ENCODE measurements at regions not wholly inside any gene's neighbourhood (a gene's known extent, or its start where the extent isn't known, plus 50 kb on each side); places are given as distances from the start of the nearest gene placed in this dataset.
A peak's percentile ranks its signal among the peaks of the same experiment; 100 is the strongest.
"Not testable (repeated sequence)": the region's sequence is repeated elsewhere in the genome, so short reads cannot be mapped to it uniquely, and the experiment has no call there.

DNA sequence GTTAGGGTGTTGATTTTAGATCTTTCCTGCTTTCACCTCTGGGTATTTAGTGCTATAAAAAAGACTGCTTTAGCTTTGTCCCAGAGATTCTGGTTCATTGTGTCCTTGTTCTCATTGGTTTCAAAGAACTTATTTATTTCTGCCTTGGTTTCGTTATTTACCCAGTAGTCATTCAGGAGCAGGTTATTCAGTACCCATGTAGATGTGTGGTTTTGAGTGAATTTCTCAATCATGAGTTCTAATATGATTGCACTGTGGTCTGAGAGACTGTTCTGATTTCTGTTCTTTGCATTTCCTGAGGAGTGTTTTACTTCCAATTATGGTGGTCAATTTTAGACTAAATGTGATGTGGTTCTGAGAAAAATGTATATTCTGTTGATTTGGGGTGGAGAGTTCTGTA lies 167.1 kb upstream of the KYNU start:
- DNase-seq = no peak

DNA sequence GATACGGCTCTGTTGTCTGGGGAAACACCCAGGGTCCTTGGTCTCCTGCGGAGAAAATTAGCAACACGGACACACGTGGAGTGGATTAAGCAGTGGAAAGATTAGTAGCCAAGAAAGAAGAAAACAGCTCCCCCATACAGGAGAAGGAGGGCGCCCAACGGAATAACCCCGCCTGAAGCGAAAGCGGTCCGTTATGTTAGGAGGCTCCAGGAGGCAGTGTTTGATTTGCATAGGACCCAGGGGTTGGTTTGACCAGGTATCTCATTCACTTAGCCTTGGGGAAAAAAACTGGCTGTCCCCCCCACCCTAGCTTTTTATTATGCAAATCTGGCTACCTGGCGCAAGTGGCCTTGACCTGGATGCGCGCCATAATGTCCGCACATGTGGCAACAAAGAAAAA lies 170.1 kb upstream of the KYNU start:
- DNase-seq = no peak

DNA sequence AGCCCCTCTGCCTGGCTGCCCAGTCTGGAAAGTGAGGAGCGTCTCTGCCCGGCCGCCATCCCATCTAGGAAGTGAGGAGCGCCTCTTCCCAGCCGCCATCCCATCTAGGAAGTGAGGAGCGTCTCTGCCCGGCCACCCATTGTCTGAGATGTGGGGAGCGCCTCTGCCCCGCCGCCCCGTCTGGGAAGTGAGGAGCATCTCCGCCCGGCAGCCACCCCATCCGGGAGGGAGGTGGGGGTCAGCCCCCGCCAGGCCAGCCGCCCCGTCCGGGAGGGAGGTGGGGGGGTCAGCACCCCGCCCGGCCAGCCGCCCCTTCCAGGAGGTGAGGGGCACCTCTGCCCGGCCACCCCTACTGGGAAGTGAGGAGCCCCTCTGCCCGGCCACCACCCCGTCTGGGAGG lies 175.1 kb upstream of the KYNU start:
- not testable (repeated sequence) for DNase-seq

DNA sequence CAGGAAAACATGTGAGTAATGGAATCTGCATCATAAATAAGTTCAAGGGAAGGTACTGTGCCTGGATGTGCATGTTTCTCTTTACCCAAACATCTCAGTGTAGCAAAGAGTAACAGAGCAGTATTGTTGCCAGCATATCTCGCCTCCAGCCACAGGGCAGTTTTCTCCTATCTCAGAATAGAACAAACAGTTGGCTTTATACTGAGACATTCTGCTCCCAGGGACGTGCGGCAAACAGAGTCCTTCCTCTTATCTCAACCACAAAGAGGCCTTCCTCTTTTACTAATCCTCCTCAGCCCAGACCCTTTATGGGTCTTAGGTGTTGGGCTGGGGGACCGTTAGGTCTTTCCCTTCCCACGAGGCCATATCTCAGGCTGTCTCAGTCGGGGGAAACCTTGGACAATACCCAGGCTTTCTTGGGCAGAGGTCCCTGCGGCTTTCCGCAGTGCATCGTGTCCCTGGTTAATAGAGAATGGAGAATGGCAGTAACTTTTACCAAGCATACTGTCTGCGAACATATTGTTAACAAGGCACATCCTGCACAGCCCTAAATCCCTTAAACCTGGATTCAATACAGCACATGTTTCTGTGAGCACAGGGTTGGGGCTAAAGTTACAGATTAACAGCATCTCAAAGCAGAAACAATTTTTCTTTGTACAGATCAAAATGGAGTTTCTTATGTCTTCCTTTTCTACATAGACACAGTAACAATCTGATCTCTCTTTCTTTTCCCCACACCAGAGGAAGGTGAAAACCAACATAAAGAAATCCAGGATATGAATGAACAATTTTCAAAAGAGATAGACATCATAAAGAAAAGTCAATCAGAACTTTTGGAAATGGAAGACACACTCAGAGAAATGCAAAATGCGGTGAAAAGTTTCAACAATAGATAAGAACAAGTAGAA lies 181.9 kb upstream of the KYNU start:
- DNase-seq = not testable (repeated sequence)

DNA sequence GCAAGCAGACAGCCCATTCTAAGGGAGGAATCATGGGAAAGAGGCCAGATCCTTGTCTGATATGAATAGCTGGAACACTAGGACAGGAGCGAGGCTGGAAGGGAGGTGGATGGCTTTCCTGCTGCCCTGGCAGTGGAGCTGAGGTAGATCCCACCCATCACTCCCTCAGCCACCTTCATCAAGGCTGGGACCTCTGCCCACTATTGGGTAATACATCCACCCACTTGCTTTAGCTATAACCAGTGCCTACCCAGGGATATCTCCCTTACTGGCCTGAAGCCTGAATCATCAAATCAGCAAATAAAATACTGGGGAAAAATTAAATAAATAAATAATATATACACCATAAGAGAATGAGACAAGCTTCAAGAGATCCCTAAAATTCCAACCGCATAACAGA lies 183.2 kb upstream of the KYNU start:
- no peak for DNase-seq

DNA sequence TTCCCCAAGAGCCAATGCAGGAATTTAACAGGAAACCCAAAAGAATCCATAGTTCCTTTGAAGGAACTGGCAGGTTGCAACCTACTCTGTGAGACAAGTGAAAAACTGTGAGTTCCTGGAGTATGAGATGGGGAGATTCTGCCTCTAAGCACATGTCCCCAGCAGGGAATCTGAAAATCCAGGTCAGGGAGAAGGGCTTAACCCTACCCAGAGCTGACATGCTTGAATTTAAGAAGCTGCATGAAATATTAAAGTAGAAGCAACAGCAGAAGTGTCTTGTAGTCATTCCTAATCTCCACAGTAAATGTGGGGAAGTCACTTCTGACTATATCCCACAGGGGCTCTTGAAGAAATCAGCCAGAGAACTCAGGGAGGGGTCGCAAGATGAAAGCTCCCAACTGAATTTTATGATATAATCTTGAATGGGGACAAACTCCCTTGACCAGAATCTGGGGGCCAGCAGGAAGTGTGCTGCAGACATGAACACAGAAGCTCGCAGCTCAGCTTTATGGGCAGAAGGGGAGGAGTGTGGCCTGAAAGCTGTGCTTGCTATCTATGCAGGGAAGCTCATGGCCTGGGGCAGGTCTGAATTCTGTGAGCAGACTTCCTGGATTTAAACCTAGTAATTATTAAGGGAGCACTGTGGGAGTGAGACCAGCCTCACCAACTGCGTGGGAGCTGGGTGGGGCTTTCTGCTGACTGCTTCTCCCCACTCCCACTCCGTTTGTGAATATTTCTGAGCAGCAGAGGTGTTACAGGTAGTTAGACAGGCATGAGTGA lies 184.1 kb upstream of the KYNU start:
- no peak for DNase-seq

DNA sequence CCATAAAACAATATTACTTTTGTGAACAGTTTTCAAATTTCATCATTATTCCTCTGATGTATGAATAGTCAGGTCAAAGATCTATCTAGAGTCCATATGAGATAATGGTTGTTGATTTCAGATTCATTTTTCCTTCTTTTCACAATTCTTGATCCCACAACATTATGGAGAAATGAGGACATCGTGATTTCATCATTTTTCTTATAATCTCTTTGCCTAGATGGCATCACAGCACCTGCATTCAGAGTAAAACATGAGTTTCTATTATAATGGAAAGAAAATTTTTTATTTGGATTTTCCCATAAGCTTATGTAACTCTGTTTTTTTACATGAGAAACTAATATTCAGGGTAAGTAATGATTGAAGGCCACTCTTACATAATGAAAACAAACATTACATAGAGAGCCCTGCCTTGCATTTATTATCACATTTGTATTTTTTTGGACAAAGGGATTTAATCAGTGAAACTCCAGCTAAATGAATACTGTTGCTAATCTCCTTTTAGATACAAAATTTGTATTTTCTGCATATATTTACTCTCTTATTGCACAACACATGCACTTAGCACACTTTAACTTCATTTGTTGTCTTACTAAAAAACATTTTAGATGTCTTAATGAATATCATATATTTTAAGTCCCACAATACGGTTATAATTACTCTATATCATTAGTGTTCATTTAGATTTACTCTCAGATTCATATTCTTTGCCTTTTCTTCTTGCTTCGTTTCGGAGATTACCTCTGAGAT lies 188.4 kb upstream of the KYNU start:
- no peak for DNase-seq

DNA sequence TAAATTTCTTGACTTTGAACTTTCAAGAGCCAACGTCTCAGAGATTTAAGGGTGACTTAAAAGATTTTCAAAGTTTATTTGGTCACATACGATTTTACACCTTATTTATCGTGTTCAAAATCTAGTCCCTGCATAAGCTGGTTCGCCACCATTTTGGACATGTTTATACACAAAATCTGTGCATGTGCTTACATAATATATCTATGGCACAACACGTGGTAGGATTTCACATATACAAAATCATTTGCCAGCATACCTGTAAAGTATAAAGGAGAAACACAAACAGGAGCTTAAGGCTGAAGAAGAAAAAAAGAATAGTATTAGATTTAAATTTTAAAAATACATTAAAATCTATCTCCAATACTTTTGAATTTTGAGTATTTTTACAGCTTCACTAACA lies 190.0 kb upstream of the KYNU start:
- DNase-seq = no peak

DNA sequence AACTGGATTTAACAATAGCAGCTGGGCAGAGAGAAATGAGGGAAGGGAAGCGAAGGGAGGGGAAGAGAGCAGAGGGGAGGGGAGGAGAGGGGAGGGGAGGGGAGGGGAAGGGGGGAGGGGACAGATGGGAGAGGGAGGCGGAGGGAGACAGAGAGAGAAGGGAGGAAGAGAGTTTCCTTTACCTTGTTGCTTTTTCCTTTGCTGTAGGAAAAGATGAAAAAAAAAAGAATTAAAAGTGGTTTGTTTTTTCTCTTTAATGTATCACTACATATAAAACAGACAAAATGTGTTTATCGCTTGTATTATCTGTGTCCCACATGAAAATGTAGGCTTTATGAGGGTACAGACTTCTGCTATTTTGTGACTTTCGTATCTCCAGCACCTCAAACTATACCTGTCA lies 190.4 kb upstream of the KYNU start:
- no peak for DNase-seq

DNA sequence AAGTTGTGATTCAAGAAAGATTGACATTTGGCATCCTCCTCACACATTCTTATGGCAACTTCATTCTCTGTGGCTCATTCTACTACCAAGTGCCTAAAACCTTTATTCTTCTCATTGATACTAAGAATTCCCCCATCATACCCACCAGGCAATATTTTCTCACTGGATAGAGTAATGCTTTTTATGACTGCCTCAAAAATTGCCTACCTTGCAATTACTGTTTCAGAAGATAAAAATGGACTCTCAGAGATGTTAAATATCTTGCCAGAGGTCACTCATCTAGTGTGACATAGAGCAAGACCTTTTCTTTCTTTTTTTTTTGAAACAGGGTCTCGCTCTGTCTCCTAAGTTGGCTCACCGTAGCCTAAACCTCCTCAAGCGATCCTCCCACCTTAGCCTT lies 192.8 kb upstream of the KYNU start:
- DNase-seq = no peak

DNA sequence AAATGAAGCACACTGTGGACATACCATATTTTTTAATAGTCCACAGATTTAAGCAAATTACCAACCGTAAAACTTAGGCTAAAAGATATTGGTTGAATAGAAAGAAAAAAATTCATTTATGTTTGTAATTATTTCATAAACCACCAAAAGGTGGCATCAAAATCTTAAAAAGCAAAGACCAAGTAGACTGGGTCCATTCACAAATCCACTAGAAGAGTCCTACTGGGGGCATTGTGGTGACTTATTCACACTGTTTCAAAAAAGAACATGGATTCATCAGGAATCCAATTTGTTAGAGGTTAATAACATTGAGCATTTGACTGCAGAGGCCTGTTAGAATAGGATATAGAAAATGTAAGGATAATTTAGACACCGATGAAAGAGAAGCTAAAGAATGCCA lies 194.9 kb upstream of the KYNU start:
- DNase-seq = peak; percentile 11

DNA sequence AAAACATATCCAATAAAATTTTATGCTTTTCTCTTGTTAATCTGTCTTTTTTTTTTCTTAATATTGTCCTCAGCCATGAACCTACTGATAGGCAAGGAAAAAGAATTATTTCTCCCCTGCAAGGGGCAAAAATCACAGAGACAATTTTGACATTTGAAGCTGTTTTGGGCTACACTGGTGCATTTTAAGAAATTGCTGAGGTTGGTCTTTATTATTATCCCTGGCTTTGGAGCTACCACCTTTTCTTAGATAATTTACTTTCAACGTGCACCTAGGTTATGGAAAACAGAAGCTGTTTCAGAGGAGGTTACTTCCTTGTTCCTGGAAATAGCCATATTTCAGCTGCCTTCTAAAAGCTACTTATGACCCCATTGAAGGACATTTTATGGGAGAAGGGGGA lies 195.5 kb upstream of the KYNU start:
- DNase-seq = no peak

DNA sequence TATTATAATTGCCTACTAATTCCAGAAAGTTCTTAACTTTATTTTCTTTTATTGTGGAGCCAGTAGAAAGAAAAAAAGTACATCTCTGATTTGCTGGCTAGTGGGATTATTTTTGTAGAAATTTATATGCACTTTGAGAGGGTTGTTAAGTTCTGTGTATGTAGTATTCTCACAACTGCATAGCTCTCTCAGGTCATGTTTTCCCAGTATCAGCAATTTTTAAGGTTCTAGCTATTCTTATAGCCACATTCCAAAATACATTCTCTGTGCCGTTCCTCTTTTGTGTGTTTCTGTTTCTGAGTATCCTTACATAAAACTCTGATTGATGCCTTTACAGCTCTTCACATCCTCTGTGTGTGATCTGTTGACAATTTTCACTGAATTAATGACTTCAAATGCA lies 199.3 kb upstream of the KYNU start:
- DNase-seq = no peak

DNA sequence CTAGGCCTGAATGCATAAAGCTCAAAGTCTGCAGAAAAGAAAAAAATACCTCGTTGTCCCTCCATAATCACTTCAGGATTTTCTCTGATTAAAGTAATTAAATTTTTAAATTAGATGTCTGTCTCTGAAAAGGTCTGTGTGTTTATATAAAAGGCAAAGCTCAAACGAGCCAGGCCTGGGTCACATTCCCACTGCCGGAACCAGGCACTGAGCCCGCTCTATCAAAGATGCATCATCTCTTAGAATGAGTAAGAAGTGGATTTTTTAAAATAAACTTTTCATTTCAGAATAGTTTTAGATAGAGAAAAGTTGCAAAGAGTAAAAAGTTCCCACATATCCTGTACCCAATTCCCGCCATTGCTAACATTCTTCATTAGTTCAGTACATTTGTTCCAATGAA lies 202.1 kb upstream of the KYNU start:
- no peak for DNase-seq

DNA sequence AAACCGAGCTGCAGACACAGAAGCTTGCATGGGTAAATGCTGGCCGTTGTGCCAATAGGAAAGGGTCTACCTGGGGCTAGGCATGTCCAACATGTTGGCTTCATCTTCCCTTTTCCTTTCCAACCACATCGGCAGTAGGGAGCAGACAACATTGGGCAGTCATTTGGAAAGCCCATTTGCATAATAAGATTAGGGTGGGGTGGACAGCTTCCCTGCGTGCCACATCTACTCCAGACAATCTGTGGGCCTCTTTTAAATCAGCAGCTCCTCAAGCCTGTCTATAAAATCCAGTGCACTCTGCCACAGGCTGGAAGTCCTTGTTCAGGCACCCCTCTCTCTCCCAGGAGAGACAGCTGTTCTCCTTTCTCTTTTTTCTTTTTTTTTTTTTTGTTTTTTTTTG lies 203.6 kb upstream of the KYNU start:
- DNase-seq = no peak

DNA sequence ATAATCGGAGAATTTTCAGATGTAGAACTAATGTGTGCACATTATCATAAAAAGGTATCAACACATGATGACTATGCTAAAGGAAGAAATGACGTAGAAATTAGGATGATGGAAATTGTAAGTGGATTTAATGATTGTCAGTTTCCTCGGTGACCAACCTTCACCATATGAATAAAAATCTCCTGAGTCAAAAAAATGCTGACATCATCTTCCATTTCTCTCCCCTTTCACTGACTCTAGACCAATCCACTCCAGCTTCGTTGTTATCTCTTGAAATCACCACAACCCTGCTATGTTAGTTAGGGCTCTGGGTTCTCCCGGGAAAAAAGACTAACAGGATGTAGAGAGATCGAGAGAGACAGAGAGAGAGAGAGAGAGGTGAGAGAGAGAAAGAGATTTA lies 204.8 kb upstream of the KYNU start:
- DNase-seq = no peak

DNA sequence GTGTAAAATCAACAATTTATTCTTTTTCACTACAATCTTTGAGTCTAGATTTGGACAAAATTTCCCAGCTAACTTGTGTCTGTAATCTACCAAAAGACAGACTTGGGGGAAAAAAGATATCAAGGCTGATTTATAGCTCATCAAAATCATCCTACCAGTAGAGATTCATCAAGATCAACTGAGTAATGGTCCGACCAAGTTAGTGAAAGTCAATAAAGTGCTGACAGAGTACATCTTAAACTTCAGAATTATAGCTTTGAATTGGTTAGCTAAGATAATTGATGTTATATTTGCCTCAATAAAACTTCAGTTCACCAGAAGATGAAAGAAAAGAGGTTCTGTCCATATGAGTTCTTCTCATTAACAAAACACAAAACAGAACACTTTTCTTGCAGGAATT lies 207.1 kb upstream of the KYNU start:
- DNase-seq = no peak

DNA sequence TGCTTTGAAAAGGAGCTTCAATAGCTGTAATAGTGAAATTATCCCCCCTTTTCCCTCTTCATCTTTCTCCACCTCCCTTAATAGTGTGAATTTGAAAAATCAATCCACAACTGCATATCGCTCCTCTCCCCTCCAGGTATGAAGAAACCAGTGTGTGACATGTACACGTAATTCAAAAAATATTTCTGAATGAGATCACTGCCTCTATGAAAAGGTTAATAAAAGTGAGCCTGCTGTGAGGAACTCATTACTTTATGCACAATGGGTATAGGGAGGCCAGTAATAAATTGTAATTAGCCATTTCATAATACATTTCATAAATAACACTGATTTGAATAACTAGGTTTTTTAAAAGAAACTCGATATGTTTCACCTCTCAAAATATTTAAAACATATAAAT lies 209.0 kb upstream of the KYNU start:
- DNase-seq = no peak

DNA sequence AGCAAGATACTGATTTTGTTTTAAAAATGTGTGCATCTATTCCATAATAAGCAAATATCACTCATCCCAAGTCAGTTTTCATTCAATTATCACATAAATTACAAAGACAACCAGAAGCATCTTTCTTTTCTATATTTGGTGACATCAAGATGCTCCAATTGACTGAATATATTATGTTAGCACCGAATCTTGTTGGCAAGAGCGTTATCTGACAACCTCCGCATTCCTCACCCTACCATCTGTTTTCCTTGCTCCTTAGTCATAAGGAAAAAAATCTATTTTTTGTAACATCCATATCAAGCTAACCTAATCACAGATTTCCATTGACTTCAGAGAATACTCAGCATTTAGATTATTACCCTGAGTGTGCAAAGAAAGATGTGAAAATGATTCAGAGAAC lies 212.2 kb upstream of the KYNU start:
- DNase-seq = no peak

DNA sequence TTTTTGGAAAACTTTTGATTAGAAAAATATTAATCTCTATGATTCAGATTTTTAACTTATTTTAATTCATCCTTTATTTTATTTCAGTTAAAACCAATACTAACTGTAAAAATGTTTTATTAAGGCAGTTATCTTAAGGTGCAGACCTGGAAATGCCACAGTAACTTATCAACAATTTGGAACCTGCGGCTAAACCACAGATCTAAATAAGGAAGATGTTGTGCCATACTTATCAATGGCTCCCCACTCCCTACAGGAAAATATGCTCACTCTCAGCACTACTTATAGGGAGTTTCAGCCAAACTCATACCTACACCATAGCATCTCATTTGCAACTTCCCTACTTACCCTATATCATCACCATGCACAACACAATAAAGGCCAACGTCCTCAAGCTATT lies 226.9 kb upstream of the KYNU start:
- DNase-seq = no peak

DNA sequence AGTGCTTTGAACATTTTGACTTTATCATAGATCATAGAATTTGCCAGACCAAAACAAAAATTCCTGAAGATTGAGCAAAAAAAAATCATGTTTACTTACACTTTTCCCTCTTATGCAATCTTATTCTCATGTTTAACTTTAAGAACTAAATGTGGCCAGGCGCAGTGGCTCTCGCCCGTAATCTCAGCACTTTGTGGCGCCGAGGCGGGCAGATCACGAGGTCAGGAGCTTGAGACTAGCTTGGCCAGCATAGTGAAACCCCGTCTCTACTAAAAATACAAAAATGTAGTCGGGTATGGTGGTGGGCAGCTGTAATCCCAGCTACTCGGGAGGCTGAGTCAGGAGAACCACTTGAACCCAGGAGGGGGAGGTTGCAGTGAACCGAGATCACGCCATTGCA lies 227.9 kb upstream of the KYNU start:
- no peak for DNase-seq

DNA sequence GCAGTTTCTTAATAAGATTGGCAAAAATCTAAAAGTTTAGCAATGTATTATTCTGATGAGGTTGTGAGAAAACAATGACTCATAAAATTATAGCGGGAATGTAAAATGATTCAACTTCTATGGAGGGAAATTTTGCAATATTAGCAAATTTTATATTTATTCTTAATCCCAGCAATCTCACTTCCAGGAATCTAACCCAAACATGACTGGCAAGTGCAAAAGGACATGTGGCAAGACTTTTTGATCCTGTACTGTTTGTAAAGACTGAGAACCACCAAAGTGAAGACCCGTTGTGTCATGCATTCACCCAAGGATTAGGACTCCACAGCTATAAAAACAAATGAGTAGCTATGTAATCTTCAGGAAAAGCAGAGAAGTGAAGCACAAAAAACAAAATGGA lies 234.8 kb upstream of the KYNU start:
- peak; percentile 0 for DNase-seq

DNA sequence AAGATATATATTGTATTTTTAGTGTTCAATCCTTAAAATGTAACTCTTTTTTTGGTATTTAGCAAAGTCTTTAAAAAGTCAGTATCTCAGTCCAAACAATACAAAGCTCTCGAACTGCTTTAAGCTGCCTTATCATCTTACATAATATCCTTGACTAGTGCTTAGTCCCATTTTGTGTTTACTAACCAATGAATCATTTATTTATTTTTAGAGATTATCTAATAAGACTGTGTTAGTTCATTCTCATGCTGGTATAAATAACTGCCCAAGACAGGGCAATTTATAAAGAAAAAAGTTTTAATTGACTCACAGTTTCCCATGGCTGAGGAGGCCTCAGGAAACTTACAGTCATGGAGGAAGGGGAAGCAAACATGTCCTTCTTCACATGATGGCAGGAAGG lies 248.3 kb upstream of the KYNU start:
- DNase-seq = no peak

DNA sequence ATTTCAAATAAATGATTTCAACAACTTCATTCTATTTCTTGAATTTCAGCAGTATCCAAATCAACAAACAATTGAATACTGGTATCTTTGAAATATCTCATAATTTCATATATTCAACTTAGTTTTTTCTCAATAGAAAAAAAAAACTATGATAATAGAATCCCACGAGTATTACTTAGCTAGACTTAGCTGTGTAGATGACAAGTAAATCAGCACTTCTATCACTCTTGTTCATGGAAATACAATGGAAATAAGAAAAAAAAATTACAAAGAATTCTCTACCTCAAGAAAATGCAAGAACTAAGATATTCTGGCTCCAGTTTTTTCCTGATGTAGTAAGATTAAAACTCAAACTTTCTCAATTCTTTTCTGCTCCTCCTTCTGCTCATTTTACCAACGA lies 256.2 kb upstream of the KYNU start:
- DNase-seq = no peak
